HEK293T (cell line): ENCODE measurements at regions not wholly inside any gene's neighbourhood (a gene's known extent, or its start where the extent isn't known, plus 50 kb on each side); places are given as distances from the start of the nearest gene placed in this dataset.

Source experiments
- ARNT ChIP-seq: fragments of 450-650 bp; IDR thresholded peaks from 2 replicates; pipeline ENCODE4 v1.6.1; 2017; ENCODE audit warnings: mild to moderate bottlenecking
- BHLHE40 ChIP-seq: fragments of 450-650 bp; IDR thresholded peaks from 2 replicates; pipeline ENCODE4 v1.6.1; 2016; ENCODE audit warnings: mild to moderate bottlenecking, moderate library complexity, borderline replicate concordance
- CTBP1 ChIP-seq: fragments of 450-650 bp; IDR thresholded peaks from 2 replicates; pipeline ENCODE4 v1.6.1; 2016; ENCODE audit warnings: borderline replicate concordance
- ELF4 ChIP-seq: fragments of 450-650 bp; IDR thresholded peaks from 2 replicates; pipeline ENCODE4 v1.6.1; 2017; ENCODE audit warnings: antibody characterized with exemption
- FOXA1 ChIP-seq: fragments of 450-650 bp; IDR thresholded peaks from 2 replicates; pipeline ENCODE4 v1.6.1; 2016; ENCODE audit warnings: mild to moderate bottlenecking
- FOXK2 ChIP-seq: fragments of 450-650 bp; IDR thresholded peaks from 2 replicates; pipeline ENCODE4 v1.6.1; 2016; ENCODE audit warnings: mild to moderate bottlenecking
- FOXM1 ChIP-seq: fragments of 450-650 bp; IDR thresholded peaks from 2 replicates; pipeline ENCODE4 v1.6.1; 2017; ENCODE audit warnings: mild to moderate bottlenecking, borderline replicate concordance
- HDGF ChIP-seq: fragments of 450-650 bp; IDR thresholded peaks from 2 replicates; pipeline ENCODE4 v1.6.1; 2017; ENCODE audit warnings: antibody characterized with exemption, borderline replicate concordance
- L3MBTL2 ChIP-seq: fragments of 450-650 bp; conservative IDR thresholded peaks from 2 replicates; pipeline ENCODE4 v1.6.1; 2016; ENCODE audit warnings: mild to moderate bottlenecking
- LEF1 ChIP-seq: fragments of 450-650 bp; IDR thresholded peaks from 2 replicates; pipeline ENCODE4 v1.6.1; 2017; ENCODE audit warnings: mild to moderate bottlenecking, borderline replicate concordance
- NFRKB ChIP-seq: fragments of 450-650 bp; IDR thresholded peaks from 2 replicates; pipeline ENCODE4 v1.6.1; 2016; ENCODE audit warnings: mild to moderate bottlenecking, moderate library complexity
- SP1 ChIP-seq: fragments of 450-650 bp; IDR thresholded peaks from 2 replicates; pipeline ENCODE4 v1.6.1; 2017
- TARDBP ChIP-seq: fragments of 450-650 bp; IDR thresholded peaks from 2 replicates; pipeline ENCODE4 v1.6.1; 2016
- ZNF384 ChIP-seq: fragments of 450-650 bp; IDR thresholded peaks from 2 replicates; pipeline ENCODE4 v1.6.1; 2016

- TF ChIP-seq NFRKB (no peak), LEF1 (no peak), FOXK2 (no peak), FOXA1 (no peak), BHLHE40 (no peak), SP1 (no peak), FOXM1 (no peak), ARNT (no peak), L3MBTL2 (no peak), ZNF384 (no peak), TARDBP (no peak), HDGF (no peak), ELF4 (no peak), CTBP1 (no peak)
Measured at GRCh38 chr13:89966524-89966923, 1381.0 kb upstream of the MIR17HG start.
